Astrocyte (in vitro differentiated cells and primary cell): ENCODE measurements at regions not wholly inside any gene's neighbourhood (a gene's known extent, or its start where the extent isn't known, plus 50 kb on each side); places are given as distances from the start of the nearest gene placed in this dataset.
"Not testable (repeated sequence)": the region's sequence is repeated elsewhere in the genome, so short reads cannot be mapped to it uniquely, and the experiment has no call there.

Experiments
- DNase-seq: peaks from one replicate; pipeline ENCODE4 v3.0.0-alpha.2; 2010; ENCODE audit warnings: low read depth
- FAIRE-seq: peaks from 2 replicates; lab custom pipeline; 2011; peaks lifted over from hg19 to GRCh38; lab: Jason Lieb, UNC
- H2AFZ ChIP-seq: 2 replicates; pipeline ENCODE4 v1.6.0; 2012; ENCODE audit warnings: low read depth, low read length, inconsistent platforms
- H3K27ac ChIP-seq: 2 replicates; pipeline ENCODE4 v1.5.1; 2011; ENCODE audit warnings: low read depth, low read length, inconsistent platforms
- H3K27me3 ChIP-seq: 2 replicates; pipeline ENCODE4 v1.6.0; 2011; ENCODE audit warnings: low read length, inconsistent platforms; ENCODE audit not compliant: insufficient read depth
- H3K36me3 ChIP-seq: 2 replicates; pipeline ENCODE4 v1.5.1; 2011; ENCODE audit warnings: low read length, inconsistent platforms; ENCODE audit not compliant: insufficient read depth
- H3K4me1 ChIP-seq: 2 replicates; pipeline ENCODE4 v1.5.1; 2011; ENCODE audit warnings: low read length, inconsistent platforms; ENCODE audit not compliant: insufficient read depth
- H3K4me2 ChIP-seq: 2 replicates; pipeline ENCODE4 v1.6.0; 2012; ENCODE audit warnings: low read length, inconsistent platforms
- H3K4me3 ChIP-seq: 2 replicates; pipeline ENCODE4 v1.5.1; 2011; ENCODE audit warnings: low read depth, mild to moderate bottlenecking, low read length, inconsistent platforms; ENCODE audit not compliant: insufficient read depth
- H3K79me2 ChIP-seq: 2 replicates; pipeline ENCODE4 v1.6.0; 2012; ENCODE audit warnings: mild to moderate bottlenecking, low read length, inconsistent platforms; ENCODE audit not compliant: insufficient read depth
- H3K9ac ChIP-seq: 2 replicates; pipeline ENCODE4 v1.6.0; 2012; ENCODE audit warnings: mild to moderate bottlenecking, low read length, inconsistent platforms
- H3K9me3 ChIP-seq: 2 replicates; pipeline ENCODE4 v1.5.1; 2012; ENCODE audit warnings: low read depth, mild to moderate bottlenecking, low read length, inconsistent platforms; ENCODE audit not compliant: insufficient read depth
- H4K20me1 ChIP-seq: 2 replicates; pipeline ENCODE4 v1.6.0; 2012; ENCODE audit warnings: low read length, inconsistent platforms; ENCODE audit not compliant: insufficient read depth
- H3K27ac Mint-ChIP-seq: one replicate; pipeline ENCODE4 v1.8.0; 2021; ENCODE audit warnings: mild to moderate bottlenecking, mixed read lengths; ENCODE audit not compliant: unreplicated experiment
- H3K27me3 Mint-ChIP-seq: one replicate; pipeline ENCODE4 v1.8.0; 2021; ENCODE audit warnings: low read depth, mixed read lengths; ENCODE audit not compliant: unreplicated experiment
- H3K36me3 Mint-ChIP-seq: one replicate; pipeline ENCODE4 v1.8.0; 2021; ENCODE audit warnings: low read depth, mixed read lengths; ENCODE audit not compliant: unreplicated experiment
- H3K4me1 Mint-ChIP-seq: one replicate; pipeline ENCODE4 v1.8.0; 2021; ENCODE audit warnings: low read depth, mixed read lengths; ENCODE audit not compliant: unreplicated experiment
- H3K4me3 Mint-ChIP-seq: one replicate; pipeline ENCODE4 v1.8.0; 2021; ENCODE audit warnings: mild to moderate bottlenecking, moderate library complexity, mixed read lengths; ENCODE audit not compliant: unreplicated experiment
- H3K9me3 Mint-ChIP-seq: one replicate; pipeline ENCODE4 v1.8.0; 2021; ENCODE audit warnings: mild to moderate bottlenecking, mixed read lengths; ENCODE audit not compliant: unreplicated experiment
- EZH2 ChIP-seq: IDR thresholded peaks from 2 replicates; pipeline ENCODE4 v1.6.1; 2012; ENCODE audit warnings: mild to moderate bottlenecking, low read length, inconsistent platforms; ENCODE audit not compliant: insufficient read depth
- TF ChIP-seq, protein P1 (sequence below): IDR thresholded peaks from 2 replicates; pipeline ENCODE4 v1.5.1; 2011; ENCODE audit warnings: low read depth, mild to moderate bottlenecking, inconsistent platforms, low read length, moderate library complexity; ENCODE audit not compliant: insufficient read depth

DNA sequence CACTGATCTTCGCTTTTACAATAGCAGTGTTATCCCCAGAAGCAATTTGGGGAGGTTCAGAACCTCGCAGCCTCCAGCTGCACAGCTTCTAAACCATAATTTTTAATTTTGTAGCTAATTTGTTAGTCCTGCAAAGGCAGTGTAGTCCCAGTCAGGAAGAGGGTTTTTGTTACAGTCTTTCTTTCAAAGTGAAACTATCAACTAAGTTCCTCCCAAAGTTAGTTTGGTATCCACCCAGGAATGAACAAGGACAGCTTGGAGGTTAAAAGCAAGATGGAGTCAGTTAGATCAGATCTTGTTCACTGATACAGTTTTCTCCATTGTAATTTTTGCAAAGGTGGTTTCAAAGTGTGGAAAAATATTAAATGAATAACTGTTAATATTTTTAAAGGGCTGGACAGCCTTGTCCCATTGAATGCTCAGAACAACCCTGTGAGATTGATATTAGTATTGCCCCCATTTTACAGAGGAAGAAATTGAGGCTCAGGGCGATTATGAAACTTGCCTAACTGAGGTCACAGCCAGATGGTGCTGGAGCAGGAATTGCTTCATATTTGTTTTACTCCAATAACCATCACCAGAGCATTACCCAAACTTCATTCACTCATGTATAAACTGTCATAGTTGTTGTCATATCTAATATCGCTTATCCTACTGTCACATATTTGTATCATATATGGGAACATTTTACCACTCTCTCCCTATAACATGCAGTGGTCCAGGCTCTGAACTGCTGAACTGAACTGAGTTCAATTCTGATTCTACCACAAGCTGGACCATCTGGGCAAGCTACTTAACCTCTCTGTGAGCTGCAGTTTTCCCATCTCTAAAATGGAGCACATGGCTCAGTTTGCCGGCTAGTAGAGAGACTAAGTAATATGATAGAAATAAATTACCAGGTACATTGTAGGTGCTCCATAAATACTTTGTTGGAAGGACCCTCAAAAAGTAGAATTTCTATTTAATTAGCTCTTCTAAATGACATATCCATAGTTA is 213.8 kb downstream of the BCAS1 start:
- Histone ChIP-seq H3K4me2 (no peak overlapping the region), H2AFZ (no peak overlapping the region), H3K27ac (no peak overlapping the region), H3K79me2 (no peaks in the 10 kb centered on the region), H3K4me3 (no peak overlapping the region), H3K9ac (no peak overlapping the region), H3K36me3 (no peaks in the 10 kb centered on the region), H3K9me3 (no peaks in the 10 kb centered on the region), H3K27me3 (no peaks in the 10 kb centered on the region), H3K4me1 (no peaks in the 10 kb centered on the region), H4K20me1 (no peaks in the 10 kb centered on the region)
- Mint-ChIP-seq H3K9me3 (peaks cover 2% of the 10 kb centered on the region), H3K27ac (no peak overlapping the region), H3K27me3 (no peaks in the 10 kb centered on the region), H3K4me1 (peaks cover 7% of the 10 kb centered on the region), H3K4me3 (no peak overlapping the region), H3K36me3 (no peaks in the 10 kb centered on the region)
- DNase-seq (no peak), FAIRE-seq (no peak)
- no peak for TF ChIP-seq EZH2
- TF ChIP-seq, protein P1, sequence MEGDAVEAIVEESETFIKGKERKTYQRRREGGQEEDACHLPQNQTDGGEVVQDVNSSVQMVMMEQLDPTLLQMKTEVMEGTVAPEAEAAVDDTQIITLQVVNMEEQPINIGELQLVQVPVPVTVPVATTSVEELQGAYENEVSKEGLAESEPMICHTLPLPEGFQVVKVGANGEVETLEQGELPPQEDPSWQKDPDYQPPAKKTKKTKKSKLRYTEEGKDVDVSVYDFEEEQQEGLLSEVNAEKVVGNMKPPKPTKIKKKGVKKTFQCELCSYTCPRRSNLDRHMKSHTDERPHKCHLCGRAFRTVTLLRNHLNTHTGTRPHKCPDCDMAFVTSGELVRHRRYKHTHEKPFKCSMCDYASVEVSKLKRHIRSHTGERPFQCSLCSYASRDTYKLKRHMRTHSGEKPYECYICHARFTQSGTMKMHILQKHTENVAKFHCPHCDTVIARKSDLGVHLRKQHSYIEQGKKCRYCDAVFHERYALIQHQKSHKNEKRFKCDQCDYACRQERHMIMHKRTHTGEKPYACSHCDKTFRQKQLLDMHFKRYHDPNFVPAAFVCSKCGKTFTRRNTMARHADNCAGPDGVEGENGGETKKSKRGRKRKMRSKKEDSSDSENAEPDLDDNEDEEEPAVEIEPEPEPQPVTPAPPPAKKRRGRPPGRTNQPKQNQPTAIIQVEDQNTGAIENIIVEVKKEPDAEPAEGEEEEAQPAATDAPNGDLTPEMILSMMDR, result no peak

DNA sequence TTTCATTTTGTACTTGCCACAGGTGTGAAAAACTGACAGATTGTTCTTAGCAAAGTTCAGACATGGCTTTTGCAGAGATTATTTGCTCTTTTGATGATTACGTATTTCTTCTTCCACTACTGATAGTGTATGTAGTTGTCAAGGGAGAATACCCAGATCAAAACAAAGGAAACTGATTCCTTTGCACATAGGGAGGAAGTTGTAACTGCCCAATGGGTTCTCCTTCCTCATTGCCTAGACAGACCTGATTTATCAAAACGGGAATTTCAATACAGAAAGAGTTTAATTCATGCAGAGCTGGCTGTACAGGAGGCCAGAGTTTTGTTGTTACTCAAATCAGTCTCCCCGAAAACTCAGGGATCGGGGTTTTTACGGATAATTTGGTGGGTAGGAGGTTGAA is 214.7 kb downstream of the BCAS1 start:
- no peaks in the 10 kb centered on the region for H3K4me1 ChIP-seq
- H3K27ac ChIP-seq, result no peak overlapping the region
- H3K27ac Mint-ChIP-seq, result peak overlapping the region; percentile 43
- H3K9me3 Mint-ChIP-seq, result peaks cover 2% of the 10 kb centered on the region
- no peaks in the 10 kb centered on the region for H3K79me2 ChIP-seq
- H3K4me3 Mint-ChIP-seq, result no peak overlapping the region
- no peak for TF ChIP-seq EZH2
- TF ChIP-seq, protein P1, result no peak
- H3K27me3 Mint-ChIP-seq, result no peaks in the 10 kb centered on the region
- no peak overlapping the region for H2AFZ ChIP-seq
- no peak overlapping the region for H3K9ac ChIP-seq
- no peaks in the 10 kb centered on the region for H3K36me3 ChIP-seq
- H3K4me2 ChIP-seq, result no peak overlapping the region
- H3K36me3 Mint-ChIP-seq, result no peaks in the 10 kb centered on the region
- H3K27me3 ChIP-seq, result no peaks in the 10 kb centered on the region
- no peaks in the 10 kb centered on the region for H3K9me3 ChIP-seq
- peaks cover 7% of the 10 kb centered on the region for H3K4me1 Mint-ChIP-seq
- H4K20me1 ChIP-seq, result no peaks in the 10 kb centered on the region
- FAIRE-seq (no peak), DNase-seq (no peak)
- H3K4me3 ChIP-seq, result no peak overlapping the region

- not testable (repeated sequence) for H3K27ac Mint-ChIP-seq, H3K27ac ChIP-seq, H3K4me1 ChIP-seq, H3K9me3 ChIP-seq, H3K27me3 Mint-ChIP-seq, H3K9me3 Mint-ChIP-seq, FAIRE-seq, H2AFZ ChIP-seq, H3K4me2 ChIP-seq, DNase-seq, H3K9ac ChIP-seq, H3K79me2 ChIP-seq, H3K36me3 Mint-ChIP-seq, H3K4me3 ChIP-seq, H3K27me3 ChIP-seq, H3K4me3 Mint-ChIP-seq, H4K20me1 ChIP-seq, H3K36me3 ChIP-seq, H3K4me1 Mint-ChIP-seq
Measured at GRCh38 chr20:53854609-53854926, 215.8 kb downstream of the BCAS1 start.
